ENCODE measurements at regions not wholly inside any gene's neighbourhood (a gene's known extent, or its start where the extent isn't known, plus 50 kb on each side); places are given as distances from the start of the nearest gene placed in this dataset.

- DNase-seq (ENCODE audit: low read depth in 1 of 2, low spot score in 1 of 2): no peak
Observed at GRCh38 chr18:72470391-72470790, 73.8 kb downstream of the CBLN2 start.

- DNase-seq (ENCODE audit: low read depth in 1 of 2, low spot score in 1 of 2): no peak
Observed at GRCh38 chr18:72468021-72468710, 76.0 kb downstream of the CBLN2 start.

- DNase-seq (ENCODE audit: low read depth in 1 of 2, low spot score in 1 of 2): no peak
Observed at GRCh38 chr18:72460210-72460680, 83.9 kb downstream of the CBLN2 start.

GRCh38 chr18:72458271-72458670, 85.9 kb downstream of the CBLN2 start:
- DNase-seq (ENCODE audit: low read depth in 1 of 2, low spot score in 1 of 2): no peak

GRCh38 chr18:72456802-72457201, 87.3 kb downstream of the CBLN2 start:
- DNase-seq (ENCODE audit: low read depth in 1 of 2, low spot score in 1 of 2): no peak

GRCh38 chr18:72452328-72452727, 91.8 kb downstream of the CBLN2 start:
- no peak for DNase-seq (ENCODE audit: low read depth in 1 of 2, low spot score in 1 of 2)

GRCh38 chr18:72444798-72445155, 99.4 kb downstream of the CBLN2 start:
- DNase-seq (ENCODE audit: low read depth in 1 of 2, low spot score in 1 of 2): no peak

- no peak for DNase-seq (ENCODE audit: low read depth in 1 of 2, low spot score in 1 of 2)
Observed at GRCh38 chr18:72444111-72444797, 99.9 kb downstream of the CBLN2 start.

- DNase-seq (ENCODE audit: low read depth in 1 of 2, low spot score in 1 of 2): no peak
Observed at GRCh38 chr18:72436401-72436800, 107.7 kb downstream of the CBLN2 start.

GRCh38 chr18:72433756-72434155, 110.4 kb downstream of the CBLN2 start:
- no peak for DNase-seq (ENCODE audit: low read depth in 1 of 2, low spot score in 1 of 2)

- no peak for DNase-seq (ENCODE audit: low read depth in 1 of 2, low spot score in 1 of 2)
Observed at GRCh38 chr18:72427721-72428120, 116.4 kb downstream of the CBLN2 start.

GRCh38 chr18:72419914-72420313, 124.2 kb downstream of the CBLN2 start:
- DNase-seq (ENCODE audit: low read depth in 1 of 2, low spot score in 1 of 2): no peak

GRCh38 chr18:72412927-72413326, 131.2 kb downstream of the CBLN2 start:
- DNase-seq (ENCODE audit: low read depth in 1 of 2, low spot score in 1 of 2): no peak

GRCh38 chr18:72411261-72411660, 132.9 kb downstream of the CBLN2 start:
- no peak for DNase-seq (ENCODE audit: low read depth in 1 of 2, low spot score in 1 of 2)

GRCh38 chr18:72410399-72410798, 133.7 kb downstream of the CBLN2 start:
- DNase-seq (ENCODE audit: low read depth in 1 of 2, low spot score in 1 of 2): no peak

GRCh38 chr18:72409903-72410302, 134.2 kb downstream of the CBLN2 start:
- no peak for DNase-seq (ENCODE audit: low read depth in 1 of 2, low spot score in 1 of 2)

GRCh38 chr18:72407048-72407447, 137.1 kb downstream of the CBLN2 start:
- DNase-seq (ENCODE audit: low read depth in 1 of 2, low spot score in 1 of 2): no peak

- DNase-seq (ENCODE audit: low read depth in 1 of 2, low spot score in 1 of 2): no peak
Observed at GRCh38 chr18:72391951-72392350, 152.2 kb downstream of the CBLN2 start.

- DNase-seq (ENCODE audit: low read depth in 1 of 2, low spot score in 1 of 2): no peak
Observed at GRCh38 chr18:72391427-72391826, 152.7 kb downstream of the CBLN2 start.

GRCh38 chr18:72378016-72378415, 166.1 kb downstream of the CBLN2 start:
- DNase-seq (ENCODE audit: low read depth in 1 of 2, low spot score in 1 of 2): no peak

- DNase-seq (ENCODE audit: low read depth in 1 of 2, low spot score in 1 of 2): no peak
Observed at GRCh38 chr18:72376256-72376655, 167.9 kb downstream of the CBLN2 start.

- DNase-seq (ENCODE audit: low read depth in 1 of 2, low spot score in 1 of 2): no peak
Observed at GRCh38 chr18:72375618-72376017, 168.5 kb downstream of the CBLN2 start.

- DNase-seq (ENCODE audit: low read depth in 1 of 2, low spot score in 1 of 2): no peak
Observed at GRCh38 chr18:72372076-72372475, 172.1 kb downstream of the CBLN2 start.
